ENCODE measurements at regions not wholly inside any gene's neighbourhood (a gene's known extent, or its start where the extent isn't known, plus 50 kb on each side); places are given as distances from the start of the nearest gene placed in this dataset.
"Not testable (repeated sequence)": the region's sequence is repeated elsewhere in the genome, so short reads cannot be mapped to it uniquely, and the experiment has no call there.

DNA sequence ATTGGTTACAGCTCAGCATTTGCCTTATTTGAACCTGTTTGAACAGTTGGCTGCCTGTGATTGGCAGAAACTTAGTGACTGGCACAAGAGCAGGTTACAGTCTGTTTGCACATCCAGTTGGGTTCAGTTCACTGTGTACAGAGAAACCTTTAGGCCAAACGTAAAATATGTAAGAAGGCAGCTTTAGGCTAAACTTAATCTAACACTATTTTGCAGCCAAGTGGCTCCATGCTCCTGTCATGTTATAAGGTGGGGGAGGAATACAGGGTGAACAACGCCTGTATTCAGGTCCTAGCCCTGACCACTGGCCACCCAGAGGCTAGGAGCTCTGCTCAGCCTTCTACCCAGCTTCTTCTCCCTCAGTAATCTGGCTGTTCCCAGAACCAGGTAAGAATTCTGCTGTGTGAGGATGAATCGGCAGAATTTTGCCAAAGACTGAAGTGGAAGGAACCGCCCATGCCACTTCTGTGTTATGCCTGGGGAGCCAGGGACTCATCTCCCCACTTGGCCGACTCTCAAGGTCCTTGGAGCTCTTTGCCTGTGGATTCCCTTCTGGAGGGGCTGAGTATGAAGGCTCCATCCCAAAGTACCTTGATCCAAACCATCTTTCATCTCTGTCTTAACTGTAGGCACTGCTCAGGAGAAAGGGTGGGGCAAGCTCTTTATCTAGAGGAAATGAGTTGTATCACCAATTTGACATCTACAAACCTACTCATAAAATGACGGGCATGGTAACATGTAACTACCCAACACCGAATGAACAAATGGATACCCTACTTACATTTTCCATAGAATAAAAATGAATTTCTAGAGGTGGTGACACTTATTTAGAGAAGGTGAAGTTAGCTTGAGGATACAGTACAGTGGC, 164.4 kb upstream of the NAMPT start:
- TF ChIP-seq, protein P1, sequence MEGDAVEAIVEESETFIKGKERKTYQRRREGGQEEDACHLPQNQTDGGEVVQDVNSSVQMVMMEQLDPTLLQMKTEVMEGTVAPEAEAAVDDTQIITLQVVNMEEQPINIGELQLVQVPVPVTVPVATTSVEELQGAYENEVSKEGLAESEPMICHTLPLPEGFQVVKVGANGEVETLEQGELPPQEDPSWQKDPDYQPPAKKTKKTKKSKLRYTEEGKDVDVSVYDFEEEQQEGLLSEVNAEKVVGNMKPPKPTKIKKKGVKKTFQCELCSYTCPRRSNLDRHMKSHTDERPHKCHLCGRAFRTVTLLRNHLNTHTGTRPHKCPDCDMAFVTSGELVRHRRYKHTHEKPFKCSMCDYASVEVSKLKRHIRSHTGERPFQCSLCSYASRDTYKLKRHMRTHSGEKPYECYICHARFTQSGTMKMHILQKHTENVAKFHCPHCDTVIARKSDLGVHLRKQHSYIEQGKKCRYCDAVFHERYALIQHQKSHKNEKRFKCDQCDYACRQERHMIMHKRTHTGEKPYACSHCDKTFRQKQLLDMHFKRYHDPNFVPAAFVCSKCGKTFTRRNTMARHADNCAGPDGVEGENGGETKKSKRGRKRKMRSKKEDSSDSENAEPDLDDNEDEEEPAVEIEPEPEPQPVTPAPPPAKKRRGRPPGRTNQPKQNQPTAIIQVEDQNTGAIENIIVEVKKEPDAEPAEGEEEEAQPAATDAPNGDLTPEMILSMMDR (IDR thresholded peaks at IDR 0.05; ENCODE audit: low read depth, low read length, missing control alignments), result no peak
- DNase-seq (ENCODE audit: low read depth), result no peak

DNA sequence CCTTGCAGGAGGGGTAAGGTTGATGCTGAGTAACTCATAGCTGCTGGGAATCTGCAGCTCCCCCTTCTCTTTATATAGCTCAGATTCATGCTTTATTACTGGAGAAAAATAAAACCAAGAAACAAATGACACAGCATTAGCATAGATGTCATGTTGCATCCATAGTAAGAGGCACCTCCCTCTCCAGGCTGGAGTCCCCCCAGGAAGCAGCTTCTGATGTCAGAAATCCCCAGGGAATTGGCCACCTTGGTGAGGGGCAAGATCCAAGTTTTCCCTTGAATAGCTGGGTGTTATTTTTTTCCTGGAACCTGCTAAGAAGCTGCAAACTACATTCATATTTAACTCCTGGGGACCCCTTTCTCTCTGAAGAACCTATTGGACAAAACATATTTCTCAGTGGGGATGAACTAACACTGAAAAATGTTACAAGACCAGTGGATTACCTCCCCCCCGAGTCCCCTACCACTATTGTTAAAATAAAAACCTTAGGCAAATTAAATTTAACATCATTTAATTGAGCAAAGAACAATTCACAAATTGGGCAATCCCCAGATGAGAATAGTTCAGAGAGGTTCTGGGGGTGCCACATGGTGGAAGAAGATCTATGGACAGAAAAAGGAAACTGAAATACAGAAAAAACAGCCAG, 163.7 kb upstream of the NAMPT start:
- no peak for DNase-seq (ENCODE audit: low read depth)
- TF ChIP-seq, protein P1 (IDR thresholded peaks at IDR 0.05; ENCODE audit: low read depth, low read length, missing control alignments), result no peak
- no peak overlapping the region for H3K4me3 ChIP-seq (ENCODE audit: low read depth, low read length)

More for the DNA sequence above, 164.4 kb upstream of the NAMPT start:
- no peak overlapping the region for H3K4me3 ChIP-seq (ENCODE audit: low read depth, low read length)

DNA sequence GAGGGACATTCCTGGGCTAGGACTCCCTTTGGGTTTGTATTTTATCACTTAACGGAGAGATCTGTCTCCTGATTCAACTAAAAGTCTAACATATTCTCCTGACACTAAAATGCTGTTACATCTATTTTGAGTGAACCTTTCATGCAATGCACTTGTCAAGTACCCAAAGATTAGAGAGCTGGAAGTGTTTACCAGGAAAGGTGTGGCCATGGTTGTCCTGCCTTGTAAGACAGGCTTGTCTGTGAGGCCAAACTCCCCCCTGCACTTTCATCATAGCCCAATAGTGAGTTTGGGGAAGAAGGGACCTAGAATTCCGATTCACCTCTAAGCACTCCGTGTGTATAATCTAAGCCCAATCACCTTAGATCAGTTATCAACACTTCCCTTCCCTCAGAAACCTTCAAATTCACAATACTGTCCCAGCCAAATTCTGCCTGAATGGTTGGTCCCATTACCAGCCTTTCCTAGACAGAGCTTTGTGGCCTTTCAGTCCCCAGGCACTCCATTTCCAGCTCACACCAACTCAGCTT, 162.6 kb upstream of the NAMPT start:
- H3K4me3 ChIP-seq (ENCODE audit: low read depth, low read length), result no peak overlapping the region
- TF ChIP-seq, protein P1 (IDR thresholded peaks at IDR 0.05; ENCODE audit: low read depth, low read length, missing control alignments), result no peak
- no peak for DNase-seq (ENCODE audit: low read depth)

DNA sequence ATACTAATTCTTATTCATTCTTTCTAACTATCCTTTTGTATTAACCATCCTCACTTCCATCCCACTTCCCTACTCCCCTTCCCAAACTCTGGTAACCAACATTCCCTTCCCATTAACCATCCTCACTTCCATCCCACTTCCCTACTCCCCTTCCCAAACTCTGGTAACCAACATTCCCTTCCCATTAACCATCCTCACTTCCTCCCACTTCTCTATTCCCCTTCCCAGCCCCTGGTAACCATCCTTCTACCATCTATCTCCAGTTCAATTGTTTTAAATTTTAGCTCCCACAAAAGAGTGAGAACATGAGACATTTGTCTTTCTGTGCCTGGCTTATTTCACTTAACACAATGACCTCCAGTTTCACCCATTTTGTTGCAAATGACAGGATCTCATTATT, 160.6 kb upstream of the NAMPT start:
- DNase-seq (ENCODE audit: low read depth); H3K4me3 ChIP-seq (ENCODE audit: low read depth, low read length): not testable (repeated sequence)

DNA sequence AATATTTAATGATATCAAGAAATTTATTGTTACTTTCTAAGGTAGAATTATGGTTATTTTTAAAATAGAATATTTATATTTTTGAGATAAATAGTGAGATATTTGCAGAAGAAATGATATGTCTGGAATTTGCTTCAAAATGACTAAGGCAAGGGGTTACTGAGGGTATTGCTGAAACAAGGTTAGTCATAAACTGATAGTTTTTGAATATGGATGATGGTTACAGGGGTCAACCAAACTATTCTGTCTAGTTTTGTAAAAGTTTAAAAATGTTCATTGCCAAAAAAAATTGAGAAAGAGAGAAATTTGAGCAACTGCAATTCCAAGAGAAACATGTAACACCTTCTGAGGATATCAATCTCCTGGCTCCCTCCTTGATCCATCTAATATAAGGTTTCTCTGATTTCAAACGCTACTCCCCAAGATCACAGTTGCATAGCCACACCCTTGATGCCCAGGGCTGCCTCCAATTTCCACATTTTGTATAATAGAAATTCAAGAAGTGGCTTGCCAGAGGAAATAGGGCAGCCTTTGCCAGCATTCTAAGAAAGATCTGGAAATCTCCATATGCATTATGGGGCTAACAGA, 159.4 kb upstream of the NAMPT start:
- TF ChIP-seq, protein P1 (IDR thresholded peaks at IDR 0.05; ENCODE audit: low read depth, low read length, missing control alignments), result no peak
- DNase-seq (ENCODE audit: low read depth), result no peak
- H3K4me3 ChIP-seq (ENCODE audit: low read depth, low read length), result no peak overlapping the region

DNA sequence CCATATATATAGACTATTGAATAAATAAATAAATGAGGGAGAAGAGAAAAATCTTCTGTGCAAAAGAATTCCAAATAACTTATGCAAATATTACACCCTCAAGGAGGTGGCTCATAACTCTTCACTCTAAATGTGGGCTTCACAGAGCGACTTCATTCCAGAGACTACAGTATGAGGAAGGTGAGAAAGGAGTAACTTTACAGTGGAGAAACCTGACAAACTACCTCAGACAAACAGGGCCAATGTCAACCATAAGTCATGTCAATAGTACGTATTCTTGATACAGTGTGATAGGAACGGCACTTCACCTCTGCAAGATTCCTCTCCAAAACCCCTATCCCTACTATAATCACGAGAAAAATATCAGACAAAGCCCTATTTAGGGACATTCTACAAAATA, 158.4 kb upstream of the NAMPT start:
- no peak overlapping the region for H3K4me3 ChIP-seq (ENCODE audit: low read depth, low read length)
- TF ChIP-seq, protein P1 (IDR thresholded peaks at IDR 0.05; ENCODE audit: low read depth, low read length, missing control alignments), result no peak
- no peak for DNase-seq (ENCODE audit: low read depth)

DNA sequence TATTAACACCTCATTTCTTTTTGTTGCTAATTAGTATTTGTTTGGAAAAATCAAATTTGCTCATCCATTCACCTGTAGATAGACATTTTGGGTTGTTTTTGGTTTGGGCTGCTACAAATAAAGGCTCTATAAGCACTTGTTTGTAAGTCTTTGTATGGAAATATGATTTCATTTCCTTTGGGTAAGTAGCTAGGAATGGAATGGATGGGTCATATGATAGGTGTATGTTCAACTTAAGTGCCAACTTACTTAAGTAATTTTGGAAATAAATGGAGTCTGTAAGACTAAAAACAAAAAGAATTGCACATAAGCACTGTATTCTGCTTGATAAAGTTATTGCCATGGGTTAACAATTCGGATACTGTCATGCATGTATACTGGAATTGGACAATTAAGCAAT, 157.7 kb upstream of the NAMPT start:
- TF ChIP-seq, protein P1 (IDR thresholded peaks at IDR 0.05; ENCODE audit: low read depth, low read length, missing control alignments), result no peak
- no peak overlapping the region for H3K4me3 ChIP-seq (ENCODE audit: low read depth, low read length)
- no peak for DNase-seq (ENCODE audit: low read depth)

DNA sequence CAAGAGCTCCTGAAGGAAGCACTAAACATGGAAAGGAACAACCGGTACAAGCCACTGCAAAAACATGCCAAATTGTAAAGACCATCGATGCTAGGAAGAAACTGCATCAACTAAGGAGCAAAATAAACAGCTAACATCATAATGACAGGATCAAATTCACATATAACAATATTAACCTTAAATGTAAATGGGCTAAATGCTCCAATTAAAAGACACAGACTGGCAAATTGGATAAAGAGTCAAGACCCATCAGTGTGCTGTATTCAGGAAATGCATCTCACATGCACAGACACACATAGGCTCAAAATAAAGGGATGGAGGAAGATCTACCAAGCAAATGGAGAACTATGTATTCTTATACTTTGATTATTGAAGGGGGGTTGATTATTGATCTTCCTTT, 156.6 kb upstream of the NAMPT start:
- not testable (repeated sequence) for H3K4me3 ChIP-seq (ENCODE audit: low read depth, low read length); DNase-seq (ENCODE audit: low read depth)

DNA sequence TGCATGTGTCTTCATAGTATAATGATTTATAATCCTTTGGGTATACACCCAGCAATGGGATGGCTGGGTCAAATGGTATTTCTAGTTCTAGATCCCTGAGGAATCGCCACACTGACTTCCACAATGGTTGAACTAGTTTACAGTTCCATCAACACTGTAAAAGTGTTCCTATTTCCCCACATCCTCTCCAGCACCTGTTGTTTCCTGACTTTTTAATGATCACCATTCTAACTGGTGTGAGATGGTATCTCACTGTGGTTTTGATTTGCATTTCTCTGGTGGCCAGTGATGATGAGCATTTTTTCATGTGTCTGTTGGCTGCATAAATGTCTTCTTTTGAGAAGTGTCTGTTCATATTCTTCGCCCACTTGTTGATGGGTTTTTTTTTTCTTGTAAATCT, 152.2 kb upstream of the NAMPT start:
- DNase-seq (ENCODE audit: low read depth); H3K4me3 ChIP-seq (ENCODE audit: low read depth, low read length): not testable (repeated sequence)
